ENCODE measurements at regions not wholly inside any gene's neighbourhood (a gene's known extent, or its start where the extent isn't known, plus 50 kb on each side); places are given as distances from the start of the nearest gene placed in this dataset.
"Not testable (repeated sequence)": the region's sequence is repeated elsewhere in the genome, so short reads cannot be mapped to it uniquely, and the experiment has no call there.

DNA sequence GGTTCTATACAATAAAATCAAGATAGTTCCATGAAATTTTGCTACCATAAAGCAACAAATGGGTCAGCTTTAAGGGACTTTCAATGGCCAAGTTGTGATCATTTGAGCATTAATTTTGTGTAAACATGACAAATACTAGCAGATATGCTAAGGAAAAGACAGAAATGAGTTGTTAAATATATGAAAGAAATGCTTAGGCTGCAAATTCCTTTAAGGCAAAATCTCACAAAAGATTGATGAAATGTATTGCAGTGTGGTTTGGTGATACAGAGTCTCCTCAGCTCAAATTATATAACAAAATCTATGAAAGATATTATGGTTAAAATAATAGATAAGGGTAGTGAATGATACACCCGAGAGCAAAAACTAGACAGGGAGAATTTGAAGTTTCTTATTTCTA lies 377.2 kb downstream of the RAP2B start:
- no peaks in the 10 kb centered on the region for H3K9me3 Mint-ChIP-seq

DNA sequence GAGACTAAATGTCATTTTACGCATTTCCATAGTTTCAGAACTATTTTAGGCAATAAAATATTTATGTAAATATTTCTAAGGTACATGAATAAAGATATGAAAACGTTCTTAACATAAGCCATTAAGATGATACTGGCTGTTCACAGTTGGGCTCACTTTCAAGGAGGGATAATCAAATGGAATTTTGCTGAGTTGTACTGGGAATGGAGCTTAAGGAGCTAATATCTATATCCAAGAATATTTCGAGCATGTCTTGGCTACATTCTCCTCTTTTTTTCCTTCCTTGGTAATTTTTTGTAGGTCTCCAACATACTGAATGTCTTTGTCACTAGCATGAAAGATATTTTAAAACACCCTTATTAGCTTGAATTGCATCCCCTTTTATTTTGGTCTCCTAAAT lies 383.4 kb downstream of the RAP2B start:
- no peak overlapping the region for H3K27ac Mint-ChIP-seq
- H3K36me3 Mint-ChIP-seq: no peaks in the 10 kb centered on the region
- no peak overlapping the region for H3K4me3 Mint-ChIP-seq
- no peaks in the 10 kb centered on the region for H3K4me1 Mint-ChIP-seq
- H3K27me3 Mint-ChIP-seq: no peaks in the 10 kb centered on the region
- peaks cover 0 to 2% (median 0%) of the 10 kb centered on the region in 3 donors for H3K9me3 Mint-ChIP-seq

More for the DNA sequence above, 377.2 kb downstream of the RAP2B start:
- no peaks in the 10 kb centered on the region for H3K36me3 Mint-ChIP-seq
- H3K4me3 Mint-ChIP-seq: no peak overlapping the region
- no peaks in the 10 kb centered on the region for H3K4me1 Mint-ChIP-seq
- no peak overlapping the region for H3K27ac Mint-ChIP-seq
- no peaks in the 10 kb centered on the region for H3K27me3 Mint-ChIP-seq

DNA sequence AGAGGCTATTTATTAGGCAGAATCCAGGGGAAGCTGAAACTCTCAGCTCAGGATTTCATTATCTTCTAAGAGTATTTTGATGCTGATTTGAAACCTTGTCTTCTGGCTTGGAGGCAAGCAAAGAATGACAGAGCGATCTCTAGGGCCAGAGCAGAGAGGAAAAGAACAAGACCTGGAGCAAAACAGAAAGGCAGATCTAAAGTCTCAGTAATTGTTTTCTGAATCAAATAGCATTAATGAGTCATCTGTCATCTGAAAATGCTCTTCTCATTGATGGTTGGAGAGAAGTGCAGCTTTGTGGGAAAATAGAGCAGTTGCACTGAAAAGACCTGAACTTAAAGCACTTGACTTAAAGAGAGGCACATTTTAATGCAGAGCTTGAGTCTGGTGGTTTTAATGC lies 385.9 kb downstream of the RAP2B start:
- H3K9me3 Mint-ChIP-seq: peaks cover 0 to 2% (median 0%) of the 10 kb centered on the region in 3 donors
- no peaks in the 10 kb centered on the region for H3K4me1 Mint-ChIP-seq
- H3K36me3 Mint-ChIP-seq: no peaks in the 10 kb centered on the region
- no peak overlapping the region for H3K4me3 Mint-ChIP-seq
- H3K27me3 Mint-ChIP-seq: no peaks in the 10 kb centered on the region
- no peak overlapping the region for H3K27ac Mint-ChIP-seq

DNA sequence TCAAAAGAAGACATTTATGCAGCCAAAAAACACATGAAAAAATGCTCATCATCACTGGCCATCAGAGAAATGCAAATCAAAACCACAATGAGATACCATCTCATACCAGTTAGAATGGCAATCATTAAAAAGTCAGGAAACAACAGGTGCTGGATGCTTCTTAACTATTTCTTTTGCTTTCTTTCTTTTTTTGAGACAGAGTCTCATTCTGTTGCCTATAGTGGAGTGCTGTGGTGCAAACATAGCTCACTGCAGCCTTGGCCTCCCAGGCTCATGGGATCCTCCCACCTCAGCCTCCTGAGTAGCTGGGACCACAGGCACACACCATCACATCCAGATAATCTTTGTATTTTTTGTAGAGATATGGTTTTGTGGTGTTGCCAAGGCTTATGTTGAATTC lies 387.7 kb downstream of the RAP2B start:
- not testable (repeated sequence) for H3K36me3 Mint-ChIP-seq, H3K4me1 Mint-ChIP-seq, H3K27me3 Mint-ChIP-seq, H3K27ac Mint-ChIP-seq, H3K4me3 Mint-ChIP-seq, H3K9me3 Mint-ChIP-seq

DNA sequence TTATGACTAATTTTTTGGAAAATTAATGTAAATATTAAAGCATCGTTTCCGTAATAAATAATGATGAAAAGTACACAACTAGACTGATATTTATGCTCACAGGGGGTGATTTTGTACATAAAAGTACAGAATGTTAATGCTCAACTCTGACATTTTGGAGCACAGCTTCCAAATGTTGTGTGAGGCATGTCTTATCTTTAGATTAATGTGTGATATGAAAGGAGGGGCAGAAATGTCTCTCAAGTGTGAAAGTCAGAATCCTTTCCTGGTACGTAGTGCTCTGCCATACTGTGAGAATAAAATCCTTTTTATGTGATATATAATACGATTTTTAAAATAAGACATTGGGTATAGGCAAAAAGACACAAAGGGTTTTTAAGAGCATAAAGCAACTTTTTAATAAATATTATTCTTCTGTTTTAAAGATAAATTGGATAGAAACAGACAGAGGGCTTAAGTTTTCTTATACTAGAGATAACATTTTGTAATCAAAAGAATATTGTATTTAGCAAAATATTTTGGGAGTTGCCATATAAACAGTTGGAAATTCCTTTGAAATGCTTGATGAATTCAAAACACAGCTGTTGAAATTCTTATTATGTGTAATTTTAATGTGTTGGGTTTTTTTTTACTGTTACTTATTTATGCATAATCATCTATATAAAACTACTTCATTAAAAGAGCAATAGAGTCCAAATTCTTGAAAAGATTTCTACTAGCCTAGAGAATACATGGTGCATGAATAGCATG lies 389.7 kb downstream of the RAP2B start:
- Mint-ChIP-seq H3K4me1 (no peaks in the 10 kb centered on the region), H3K27me3 (no peaks in the 10 kb centered on the region), H3K36me3 (no peaks in the 10 kb centered on the region), H3K27ac (no peak overlapping the region), H3K9me3 (peaks cover 0 to 2% (median 0%) of the 10 kb centered on the region in 3 donors), H3K4me3 (no peak overlapping the region)

DNA sequence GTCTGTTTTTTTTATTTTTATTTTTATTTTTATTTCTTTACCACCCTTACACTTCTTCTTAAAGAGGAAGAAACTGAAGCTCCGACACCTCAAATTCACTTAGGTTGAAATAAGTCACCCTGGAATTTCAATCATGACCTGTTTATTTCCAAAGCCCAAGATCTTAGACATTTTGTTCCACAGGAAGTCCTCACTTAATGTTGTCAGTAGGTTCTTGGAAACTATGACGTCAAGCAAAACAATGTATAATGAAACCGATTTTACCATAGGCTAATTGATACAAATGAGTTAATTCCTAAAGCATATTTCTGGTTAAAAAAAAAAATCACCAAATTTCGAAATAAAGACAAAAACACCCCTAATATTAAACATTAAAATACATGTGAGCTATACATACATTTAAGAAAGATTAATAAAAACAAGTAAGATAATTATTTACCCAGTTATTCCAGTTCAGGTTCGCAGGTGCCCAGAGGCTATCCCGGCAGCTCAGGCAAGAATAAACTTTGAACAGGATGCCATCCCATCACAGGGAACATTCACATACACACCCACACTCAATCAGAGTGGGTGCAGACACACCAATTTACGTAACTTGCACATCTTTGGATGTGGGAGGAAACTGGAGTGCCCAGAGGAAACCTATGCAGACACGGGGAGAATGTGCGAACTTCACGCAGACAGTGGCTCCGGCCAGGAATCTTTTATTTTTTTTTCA lies 391.0 kb downstream of the RAP2B start:
- no peak overlapping the region for H3K27ac Mint-ChIP-seq

DNA sequence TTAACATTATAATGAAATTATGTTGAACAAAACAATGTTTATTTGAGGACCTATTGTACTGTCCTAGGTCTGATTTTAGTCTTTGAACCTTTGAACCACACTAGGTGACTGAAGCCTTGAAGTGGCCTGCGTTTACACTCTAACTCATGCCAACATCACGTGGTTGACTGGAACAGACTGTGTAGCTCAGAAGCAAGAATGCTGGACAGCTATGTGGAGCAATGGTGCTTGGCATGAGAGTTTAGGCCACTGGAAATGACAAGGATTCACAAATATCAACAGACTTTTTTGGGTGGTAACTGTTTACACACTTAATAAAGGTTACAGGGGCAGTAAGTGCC lies 391.5 kb downstream of the RAP2B start:
- Mint-ChIP-seq H3K9me3 (peaks cover 1 to 7% (median 4%) of the 10 kb centered on the region in 3 donors), H3K27ac (no peak overlapping the region), H3K4me1 (no peaks in the 10 kb centered on the region), H3K36me3 (no peaks in the 10 kb centered on the region), H3K27me3 (no peaks in the 10 kb centered on the region), H3K4me3 (no peak overlapping the region)

More for the DNA sequence above, 391.0 kb downstream of the RAP2B start:
- no peak overlapping the region for H3K4me3 Mint-ChIP-seq
- no peaks in the 10 kb centered on the region for H3K36me3 Mint-ChIP-seq
- H3K27me3 Mint-ChIP-seq: no peaks in the 10 kb centered on the region
- H3K4me1 Mint-ChIP-seq: no peaks in the 10 kb centered on the region
- H3K9me3 Mint-ChIP-seq: peaks cover 0 to 3% (median 1%) of the 10 kb centered on the region in 3 donors

DNA sequence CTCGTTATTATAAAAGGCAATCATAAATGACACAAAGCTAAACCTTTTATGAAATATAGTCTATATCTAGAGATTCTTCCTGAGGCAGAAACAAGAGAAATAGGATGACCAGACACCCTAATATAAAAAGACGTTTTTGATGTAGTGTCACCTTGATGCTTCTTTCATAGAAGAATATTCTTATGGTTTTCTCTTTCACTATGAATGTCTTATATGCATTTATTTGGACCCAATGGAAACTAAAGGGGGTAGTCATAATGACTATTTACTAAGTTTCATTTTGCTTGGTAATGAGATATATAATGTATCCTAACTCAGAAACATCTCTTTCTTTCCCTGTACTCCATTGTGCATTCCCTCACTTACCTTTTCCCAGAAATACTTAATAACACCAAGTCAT lies 393.9 kb downstream of the RAP2B start:
- Mint-ChIP-seq H3K4me3 (no peak overlapping the region), H3K9me3 (peaks cover 9 to 21% (median 17%) of the 10 kb centered on the region in 3 donors), H3K36me3 (peaks cover 2% of the 10 kb centered on the region), H3K4me1 (peaks cover 0 to 2% (median 0%) of the 10 kb centered on the region in 3 donors), H3K27me3 (no peaks in the 10 kb centered on the region), H3K27ac (no peak overlapping the region)

DNA sequence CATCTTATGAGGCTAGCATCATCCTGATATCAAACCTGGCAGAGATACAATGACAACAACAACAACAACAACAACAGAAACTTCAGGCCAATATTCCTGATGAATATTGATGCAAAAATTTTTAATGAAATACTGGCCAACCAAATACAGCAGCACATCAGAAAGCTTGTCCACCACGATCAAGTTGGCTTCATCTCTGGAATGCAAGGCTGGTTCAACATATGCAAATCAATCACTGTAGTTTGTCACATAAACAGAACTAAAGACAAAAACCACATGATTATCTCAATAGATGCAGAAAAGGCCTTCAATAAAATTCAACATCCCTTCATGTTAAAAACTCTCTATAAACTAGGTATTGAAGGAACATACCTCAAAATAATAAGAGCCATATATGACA lies 397.3 kb downstream of the RAP2B start:
- not testable (repeated sequence) for H3K27me3 Mint-ChIP-seq, H3K4me3 Mint-ChIP-seq, H3K36me3 Mint-ChIP-seq, H3K27ac Mint-ChIP-seq, H3K4me1 Mint-ChIP-seq
- peaks cover 12 to 34% (median 25%) of the 10 kb centered on the region in 3 donors for H3K9me3 Mint-ChIP-seq

DNA sequence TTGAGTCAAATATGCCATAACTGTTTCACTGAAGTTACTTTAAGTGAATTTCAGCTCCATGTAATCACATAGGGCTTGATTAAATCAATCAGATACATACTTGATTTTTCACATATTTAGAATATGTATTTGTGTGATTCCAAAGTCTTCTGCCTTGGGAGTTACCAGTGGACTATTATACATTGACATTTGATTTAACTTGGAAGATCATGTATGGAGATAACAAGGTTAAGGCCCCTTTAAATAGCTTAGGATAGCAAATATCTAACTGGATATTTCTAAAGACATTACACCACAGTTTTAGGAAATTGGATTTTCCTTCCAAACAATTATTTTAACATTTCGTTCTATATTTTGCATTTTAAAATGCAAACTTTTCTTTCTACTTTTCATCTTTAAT lies 405.0 kb downstream of the RAP2B start:
- Mint-ChIP-seq H3K4me1 (no peaks in the 10 kb centered on the region), H3K27me3 (no peaks in the 10 kb centered on the region), H3K4me3 (no peak overlapping the region), H3K9me3 (peaks cover 6 to 26% (median 8%) of the 10 kb centered on the region in 3 donors), H3K27ac (peak overlapping the region in 1 of 3 donors; percentile 20), H3K36me3 (peaks cover 4% of the 10 kb centered on the region)

DNA sequence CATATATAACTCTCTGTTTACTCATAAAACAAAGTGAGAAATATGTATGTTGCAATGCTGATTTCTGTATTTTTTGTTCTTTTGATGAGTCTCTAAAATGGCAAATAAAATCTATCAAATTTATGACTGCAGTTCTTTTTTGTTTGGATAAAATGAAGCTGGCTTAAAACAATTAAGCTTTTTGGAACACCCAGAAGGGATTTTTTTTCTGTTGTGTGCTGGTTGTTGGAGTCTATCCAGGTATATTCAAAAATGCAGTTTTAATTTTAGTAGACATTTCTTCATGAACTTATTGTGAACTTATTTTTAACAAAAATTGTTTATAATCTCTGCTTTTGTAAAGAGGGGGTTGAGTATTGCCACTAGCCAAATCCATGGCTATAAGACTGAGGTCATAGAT lies 405.5 kb downstream of the RAP2B start:
- H3K4me3 Mint-ChIP-seq: no peak overlapping the region
- H3K27ac Mint-ChIP-seq: no peak overlapping the region
- peaks cover 6 to 25% (median 8%) of the 10 kb centered on the region in 3 donors for H3K9me3 Mint-ChIP-seq
- H3K27me3 Mint-ChIP-seq: no peaks in the 10 kb centered on the region
- H3K36me3 Mint-ChIP-seq: peaks cover 4% of the 10 kb centered on the region
- no peaks in the 10 kb centered on the region for H3K4me1 Mint-ChIP-seq

DNA sequence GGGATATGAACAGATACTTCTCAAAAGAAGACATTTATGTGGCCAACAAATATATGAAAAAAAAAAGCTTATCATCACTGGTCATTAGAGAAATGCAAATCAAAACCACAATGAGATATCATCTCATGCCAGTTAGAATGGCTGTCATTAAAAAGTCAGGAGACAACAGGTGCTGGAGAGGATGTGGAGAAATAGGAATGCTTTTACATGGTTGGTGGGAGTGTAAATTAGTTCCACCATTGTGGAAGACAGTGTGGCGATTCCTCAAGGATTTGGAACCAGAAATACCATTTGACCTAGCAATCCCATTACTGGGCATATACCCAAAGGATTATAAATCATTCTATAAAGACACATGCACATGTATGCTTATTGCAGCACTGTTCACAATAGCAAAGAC lies 408.5 kb downstream of the RAP2B start:
- H3K27ac Mint-ChIP-seq, H3K36me3 Mint-ChIP-seq, H3K4me3 Mint-ChIP-seq, H3K4me1 Mint-ChIP-seq, H3K9me3 Mint-ChIP-seq, H3K27me3 Mint-ChIP-seq: not testable (repeated sequence)

DNA sequence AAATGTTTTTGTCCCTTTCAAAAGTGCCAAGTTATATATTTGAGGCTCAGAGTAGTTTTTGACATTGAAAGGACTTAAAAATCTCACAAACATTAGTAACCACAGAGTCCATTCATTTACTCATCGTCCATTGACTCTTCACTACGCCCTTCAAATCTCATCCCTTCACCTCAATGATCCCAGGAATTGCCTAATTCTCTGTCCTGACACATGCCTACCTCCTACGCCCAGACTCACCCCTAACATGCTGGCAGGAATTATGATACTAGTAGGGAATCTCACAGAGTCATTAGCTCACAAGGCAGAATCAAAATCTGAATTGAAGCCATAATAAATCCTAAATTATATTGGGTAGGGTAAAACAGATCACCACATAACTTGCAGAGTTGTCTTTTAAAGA lies 410.1 kb downstream of the RAP2B start:
- peaks cover 0 to 4% (median 1%) of the 10 kb centered on the region in 3 donors for H3K9me3 Mint-ChIP-seq
- H3K4me3 Mint-ChIP-seq: no peak overlapping the region
- peaks cover 4% of the 10 kb centered on the region for H3K36me3 Mint-ChIP-seq
- no peaks in the 10 kb centered on the region for H3K27me3 Mint-ChIP-seq
- no peaks in the 10 kb centered on the region for H3K4me1 Mint-ChIP-seq
- no peak overlapping the region for H3K27ac Mint-ChIP-seq

DNA sequence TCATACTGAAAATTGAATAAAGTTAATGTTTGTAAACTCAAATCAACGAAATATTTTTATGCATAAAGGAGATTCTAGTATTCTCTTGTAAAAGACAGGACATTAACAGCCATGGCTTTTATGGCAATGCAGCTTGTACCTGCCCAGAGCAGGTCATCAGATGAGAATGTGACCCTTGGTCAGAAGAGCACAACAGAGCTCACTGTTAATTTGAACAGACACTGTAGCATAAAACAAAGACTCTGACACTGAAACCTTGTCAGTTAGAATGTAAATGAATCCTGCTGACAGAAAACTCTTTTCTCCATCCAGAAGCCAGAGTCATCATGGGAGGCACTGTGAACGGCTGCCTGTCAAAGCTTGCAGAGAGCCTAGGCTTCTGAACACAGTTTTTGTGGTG lies 410.6 kb downstream of the RAP2B start:
- no peak overlapping the region for H3K27ac Mint-ChIP-seq

DNA sequence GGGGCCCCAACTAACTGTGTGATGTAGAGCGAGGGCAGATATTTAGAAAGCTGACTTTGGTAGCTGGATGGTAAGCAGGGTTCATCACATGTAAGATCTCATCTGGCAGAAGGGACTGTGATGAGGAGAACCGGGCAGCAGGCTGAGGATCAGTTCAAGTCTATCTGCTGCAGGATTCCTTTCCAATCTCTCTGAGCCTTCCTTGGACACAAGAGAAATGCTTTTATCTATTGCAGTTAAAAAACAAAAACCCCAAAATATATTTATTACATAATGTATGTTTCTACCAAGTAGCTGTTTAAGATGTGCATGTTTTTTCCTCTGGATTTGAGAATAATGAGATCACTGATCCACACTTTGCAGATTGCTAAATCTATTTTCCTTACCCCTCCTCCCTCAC lies 411.5 kb downstream of the RAP2B start:
- Mint-ChIP-seq H3K36me3 (peaks cover 4% of the 10 kb centered on the region), H3K27me3 (no peaks in the 10 kb centered on the region), H3K27ac (peak overlapping the region in 1 of 3 donors; percentile 6), H3K4me3 (no peak overlapping the region), H3K4me1 (no peaks in the 10 kb centered on the region), H3K9me3 (peaks cover 0 to 4% (median 1%) of the 10 kb centered on the region in 3 donors)

More for the DNA sequence above, 410.6 kb downstream of the RAP2B start:
- Mint-ChIP-seq H3K9me3 (peaks cover 0 to 4% (median 1%) of the 10 kb centered on the region in 3 donors), H3K4me3 (no peak overlapping the region), H3K4me1 (no peaks in the 10 kb centered on the region), H3K36me3 (peaks cover 4% of the 10 kb centered on the region), H3K27me3 (no peaks in the 10 kb centered on the region)

DNA sequence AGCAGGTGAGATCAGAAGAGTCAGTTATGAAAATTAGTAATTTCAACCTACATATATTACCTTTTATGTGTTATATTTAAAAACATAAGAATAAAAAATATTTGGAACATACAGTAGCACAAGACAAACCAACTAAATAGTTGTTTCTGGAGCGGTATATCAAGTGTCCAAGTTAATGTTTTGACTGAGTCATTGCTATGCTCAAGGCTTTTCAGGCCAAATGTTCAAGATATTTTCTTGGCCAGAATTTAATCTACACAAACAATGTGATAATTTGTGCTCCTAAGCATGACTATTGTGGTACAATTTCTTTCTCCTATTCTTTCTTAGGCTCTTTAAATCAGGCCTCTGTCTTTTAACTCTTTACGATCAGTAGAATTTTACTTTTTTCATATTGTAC lies 412.4 kb downstream of the RAP2B start:
- H3K9me3 Mint-ChIP-seq: peaks cover 0 to 4% (median 1%) of the 10 kb centered on the region in 3 donors
- peaks cover 4% of the 10 kb centered on the region for H3K36me3 Mint-ChIP-seq
- no peaks in the 10 kb centered on the region for H3K4me1 Mint-ChIP-seq
- no peak overlapping the region for H3K27ac Mint-ChIP-seq
- H3K27me3 Mint-ChIP-seq: no peaks in the 10 kb centered on the region
- H3K4me3 Mint-ChIP-seq: no peak overlapping the region

Data from IgD-negative memory B cell (primary cell).